ENCODE measurements at regions not wholly inside any gene's neighbourhood (a gene's known extent, or its start where the extent isn't known, plus 50 kb on each side); places are given as distances from the start of the nearest gene placed in this dataset.
A peak's percentile ranks its signal among the peaks of the same experiment; 100 is the strongest.

- no TSS peak for BruUV-seq (replicated peaks)
- Histone ChIP-seq H2AFZ (ENCODE audit: control insufficient read depth, low read depth, low read length) (no peak overlapping the region), H3K27me3 (replicated peaks in 1 of 2; ENCODE audit: control insufficient read depth in 2 of 2, insufficient read depth in 2 of 2, low read length in 1 of 2) (no peaks in the 10 kb centered on the region), H3K36me3 (ENCODE audit: control insufficient read depth in 2 of 2, insufficient read depth in 2 of 2, low read length in 1 of 2) (no peaks in the 10 kb centered on the region), H3K9ac (ENCODE audit: control insufficient read depth, insufficient read depth, low read length) (no peak overlapping the region), H3K4me3 (no peak overlapping the region), H3K27ac (ENCODE audit: control insufficient read depth, insufficient read depth) (no peak overlapping the region), H4K20me1 (ENCODE audit: control insufficient read depth, insufficient read depth) (no peaks in the 10 kb centered on the region), H3K79me2 (ENCODE audit: control insufficient read depth, insufficient read depth, low read length) (peaks cover 2% of the 10 kb centered on the region), H3K4me1 (ENCODE audit: control insufficient read depth, insufficient read depth, low read length) (no peaks in the 10 kb centered on the region; the same call in 1 of the 2 replicates), H3K4me2 (ENCODE audit: control insufficient read depth, insufficient read depth) (no peak overlapping the region), H3K9me3 (replicated peaks; ENCODE audit: control insufficient read depth, insufficient read depth, low read length) (no peaks in the 10 kb centered on the region)
- in situ Hi-C loops (cut with MboI) = no loop called here
- CTCF ChIA-PET = no interaction called here
- RAD21 ChIA-PET (ENCODE audit: unreplicated experiment) = no interaction called here
- POLR2A ChIA-PET = no interaction called here
- FAIRE-seq (peak; percentile 38), DNase-seq (ENCODE audit: low read depth, low spot score) (no peak), ATAC-seq (no peak)
- intact Hi-C loops (cut with micrococcal nuclease; ENCODE audit: unreplicated experiment) = no loop called here
- WGBS (ENCODE audit: insufficient coverage, insufficient replicate concordance, low lambda C conversion rate, missing lambda C conversion rate) = 19% methylated on average over 3 of the region's 3 CpGs
- SMC1A ChIA-PET (ENCODE audit: uncharacterized antibody, unreplicated experiment) = no interaction called here
- TF ChIP-seq IRF3 (IDR thresholded peaks at IDR 0.05) (no peak), NFYB (IDR thresholded peaks at IDR 0.05; ENCODE audit: insufficient read depth, low read depth, low read length) (no peak), POLR2AphosphoS5 (IDR thresholded peaks at IDR 0.05; ENCODE audit: low read length) (no peak), CBFB (IDR thresholded peaks at IDR 0.05; ENCODE audit: low read depth) (no peak), E4F1 (IDR thresholded peaks at IDR 0.05; ENCODE audit: borderline replicate concordance, partially characterized antibody) (no peak), ATF3 (IDR thresholded peaks at IDR 0.05; ENCODE audit: borderline replicate concordance, extremely low read depth, low read depth, low read length) (no peak), ASH2L (IDR thresholded peaks at IDR 0.05; ENCODE audit: borderline replicate concordance, low read depth) (no peak), POLR2A (IDR thresholded peaks at IDR 0.05; ENCODE audit: low read depth, low read length) (no peak), RUNX3 (IDR thresholded peaks at IDR 0.05; ENCODE audit: low read length) (no peak), CBX5 (IDR thresholded peaks at IDR 0.05; ENCODE audit: low read depth) (no peak)
- TF ChIP-seq, protein P1, sequence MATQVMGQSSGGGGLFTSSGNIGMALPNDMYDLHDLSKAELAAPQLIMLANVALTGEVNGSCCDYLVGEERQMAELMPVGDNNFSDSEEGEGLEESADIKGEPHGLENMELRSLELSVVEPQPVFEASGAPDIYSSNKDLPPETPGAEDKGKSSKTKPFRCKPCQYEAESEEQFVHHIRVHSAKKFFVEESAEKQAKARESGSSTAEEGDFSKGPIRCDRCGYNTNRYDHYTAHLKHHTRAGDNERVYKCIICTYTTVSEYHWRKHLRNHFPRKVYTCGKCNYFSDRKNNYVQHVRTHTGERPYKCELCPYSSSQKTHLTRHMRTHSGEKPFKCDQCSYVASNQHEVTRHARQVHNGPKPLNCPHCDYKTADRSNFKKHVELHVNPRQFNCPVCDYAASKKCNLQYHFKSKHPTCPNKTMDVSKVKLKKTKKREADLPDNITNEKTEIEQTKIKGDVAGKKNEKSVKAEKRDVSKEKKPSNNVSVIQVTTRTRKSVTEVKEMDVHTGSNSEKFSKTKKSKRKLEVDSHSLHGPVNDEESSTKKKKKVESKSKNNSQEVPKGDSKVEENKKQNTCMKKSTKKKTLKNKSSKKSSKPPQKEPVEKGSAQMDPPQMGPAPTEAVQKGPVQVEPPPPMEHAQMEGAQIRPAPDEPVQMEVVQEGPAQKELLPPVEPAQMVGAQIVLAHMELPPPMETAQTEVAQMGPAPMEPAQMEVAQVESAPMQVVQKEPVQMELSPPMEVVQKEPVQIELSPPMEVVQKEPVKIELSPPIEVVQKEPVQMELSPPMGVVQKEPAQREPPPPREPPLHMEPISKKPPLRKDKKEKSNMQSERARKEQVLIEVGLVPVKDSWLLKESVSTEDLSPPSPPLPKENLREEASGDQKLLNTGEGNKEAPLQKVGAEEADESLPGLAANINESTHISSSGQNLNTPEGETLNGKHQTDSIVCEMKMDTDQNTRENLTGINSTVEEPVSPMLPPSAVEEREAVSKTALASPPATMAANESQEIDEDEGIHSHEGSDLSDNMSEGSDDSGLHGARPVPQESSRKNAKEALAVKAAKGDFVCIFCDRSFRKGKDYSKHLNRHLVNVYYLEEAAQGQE (IDR thresholded peaks at IDR 0.05; ENCODE audit: low read depth, low read length) = no peak
Observed at GRCh38 chr3:44092497-44092896, 149.2 kb upstream of the TOPAZ1 start.
